Neural cell (in vitro differentiated cells): ENCODE measurements at regions not wholly inside any gene's neighbourhood (a gene's known extent, or its start where the extent isn't known, plus 50 kb on each side); places are given as distances from the start of the nearest gene placed in this dataset.

Source experiments
- H2AFZ ChIP-seq: fragments of 200-600, 300-800 bp; sonication (generic), shearing (Covaris generic); 2 replicates; pipeline ENCODE4 v1.6.0; 2014; ENCODE audit warnings: low read depth, mild to moderate bottlenecking, antibody characterized with exemption, low read length, moderate library complexity
- H3F3A ChIP-seq: fragments of 200-600 bp; shearing (Covaris generic); 2 replicates; pipeline ENCODE4 v1.6.1; 2016; ENCODE audit warnings: mild to moderate bottlenecking, moderate library complexity, mixed read lengths, antibody characterized with exemption, low read length; ENCODE audit not compliant: insufficient read depth, poor library complexity, severe bottlenecking
- H3K27ac ChIP-seq: fragments of 200-600, 300-800 bp; sonication (generic), shearing (Covaris generic); 2 replicates; pipeline ENCODE4 v1.5.1; 2014; ENCODE audit warnings: mild to moderate bottlenecking, low read length, moderate library complexity
- H3K27me3 ChIP-seq: fragments of 300-800, 200-600 bp; sonication (generic), shearing (Covaris generic); 2 replicates; pipeline ENCODE4 v1.6.0; 2014; ENCODE audit warnings: mild to moderate bottlenecking, low read depth, low read length, moderate library complexity; ENCODE audit not compliant: insufficient read depth
- H3K36me3 ChIP-seq: fragments of 300-800, 200-600 bp; sonication (generic), shearing (Covaris generic); 2 replicates; pipeline ENCODE4 v1.5.1; 2014; ENCODE audit warnings: mild to moderate bottlenecking, antibody characterized with exemption, low read length, moderate library complexity; ENCODE audit not compliant: insufficient read depth
- H3K4me2 ChIP-seq: fragments of 300-800, 200-600 bp; sonication (generic), shearing (Covaris generic); 2 replicates; pipeline ENCODE4 v1.6.0; 2014; ENCODE audit warnings: mild to moderate bottlenecking, low read length
- H3K4me3 ChIP-seq: fragments of 300-800, 200-600 bp; sonication (generic), shearing (Covaris generic); 2 replicates; pipeline ENCODE4 v1.5.1; 2014; ENCODE audit warnings: mild to moderate bottlenecking, low read length, moderate library complexity
- H3K79me2 ChIP-seq: fragments of 200-600 bp; shearing (Covaris generic); replicated peaks from 2 replicates; pipeline ENCODE4 v1.6.0; 2014; ENCODE audit warnings: mild to moderate bottlenecking, low read length, moderate library complexity; ENCODE audit not compliant: insufficient read depth
- H3K9ac ChIP-seq: fragments of 300-800, 200-600 bp; sonication (generic), shearing (Covaris generic); 2 replicates; pipeline ENCODE4 v1.6.1; 2016; ENCODE audit warnings: mild to moderate bottlenecking, low read length, mixed read lengths
- H3K9me2 ChIP-seq: fragments of 200-600 bp; shearing (Covaris generic); 2 replicates; pipeline ENCODE4 v1.6.1; 2016; ENCODE audit warnings: mild to moderate bottlenecking, low read length, mixed read lengths; ENCODE audit not compliant: insufficient read depth
- H3K9me3 ChIP-seq: fragments of 200-600, 300-800 bp; sonication (generic), shearing (Covaris generic); 2 replicates; pipeline ENCODE4 v1.6.1; 2016; ENCODE audit warnings: mild to moderate bottlenecking, mixed run types, low read length, moderate library complexity, mixed read lengths
- H4K20me1 ChIP-seq: fragments of 200-600 bp; shearing (Covaris generic); 2 replicates; pipeline ENCODE4 v1.6.1; 2016; ENCODE audit warnings: mild to moderate bottlenecking, mixed run types; ENCODE audit not compliant: insufficient read depth
- EP300 ChIP-seq: fragments of 450-650 bp; conservative IDR thresholded peaks from 2 replicates; pipeline ENCODE4 v1.6.1; 2014; ENCODE audit warnings: antibody characterized with exemption, mild to moderate bottlenecking, moderate library complexity; ENCODE audit not compliant: poor library complexity, severe bottlenecking
- EZH2 ChIP-seq: fragments of 200-600, 300-800 bp; shearing (Covaris generic), sonication (generic); IDR thresholded peaks from 2 replicates; pipeline ENCODE4 v1.6.1; 2014; ENCODE audit warnings: antibody characterized with exemption, low read length, borderline replicate concordance, mild to moderate bottlenecking; ENCODE audit not compliant: insufficient read depth, poor library complexity, severe bottlenecking
- MXI1 ChIP-seq: fragments of 450-650 bp; conservative IDR thresholded peaks from 2 replicates; pipeline ENCODE4 v1.6.1; 2014; ENCODE audit warnings: antibody characterized with exemption, mild to moderate bottlenecking; ENCODE audit not compliant: poor library complexity, severe bottlenecking
- POLR2AphosphoS5 ChIP-seq: IDR thresholded peaks from 2 replicates; pipeline ENCODE4 v1.6.1; 2012
- RAD21 ChIP-seq: fragments of 450-650 bp; conservative IDR thresholded peaks from 2 replicates; pipeline ENCODE4 v1.6.1; 2014; ENCODE audit warnings: antibody characterized with exemption, mild to moderate bottlenecking, moderate library complexity
- SMC3 ChIP-seq: fragments of 450-650 bp; conservative IDR thresholded peaks from 2 replicates; pipeline ENCODE4 v1.6.1; 2014; ENCODE audit warnings: antibody characterized with exemption, mild to moderate bottlenecking, moderate library complexity; ENCODE audit not compliant: poor library complexity
- TAF1 ChIP-seq: IDR thresholded peaks from 2 replicates; pipeline ENCODE4 v1.6.1; 2012; ENCODE audit warnings: low read depth
- TF ChIP-seq, protein P1 (sequence below): IDR thresholded peaks from 2 replicates; pipeline ENCODE4 v1.6.1; 2012; ENCODE audit warnings: borderline replicate concordance
- TF ChIP-seq, protein P2 (sequence below): fragments of 450-650 bp; IDR thresholded peaks from 2 replicates; pipeline ENCODE4 v1.5.1; 2014; ENCODE audit warnings: antibody characterized with exemption, mild to moderate bottlenecking, moderate library complexity; ENCODE audit not compliant: poor library complexity, severe bottlenecking

DNA sequence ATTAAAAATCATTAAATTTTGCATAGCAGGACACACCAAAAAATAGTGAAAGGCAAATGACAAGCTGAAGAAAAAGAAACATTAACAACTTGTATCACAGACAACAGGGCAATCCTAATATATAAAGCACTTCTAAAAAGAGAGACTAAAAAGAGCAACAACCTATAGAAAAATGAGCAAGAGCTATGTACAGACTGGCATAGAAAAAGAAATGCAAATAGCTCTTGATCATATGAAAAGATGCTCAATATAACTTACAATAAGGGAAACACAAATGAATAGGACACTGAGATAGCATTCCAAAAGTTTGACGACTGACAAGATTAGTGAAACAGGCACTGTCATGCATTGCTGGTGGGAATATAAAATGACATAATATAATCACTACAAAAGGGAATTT is 235.9 kb downstream of the SEC61B start:
- H3K9me3 ChIP-seq, result no peaks in the 10 kb centered on the region
- no peaks in the 10 kb centered on the region for H3K9me2 ChIP-seq
- no peaks in the 10 kb centered on the region for H3F3A ChIP-seq
- H3K36me3 ChIP-seq, result no peaks in the 10 kb centered on the region
- H3K27ac ChIP-seq, result no peak overlapping the region
- H3K79me2 ChIP-seq, result no peaks in the 10 kb centered on the region
- no peak overlapping the region for H2AFZ ChIP-seq
- H3K27me3 ChIP-seq, result no peaks in the 10 kb centered on the region
- H3K4me2 ChIP-seq, result no peak overlapping the region
- H3K4me3 ChIP-seq, result no peak overlapping the region
- H3K9ac ChIP-seq, result no peak overlapping the region
- TF ChIP-seq, protein P1, sequence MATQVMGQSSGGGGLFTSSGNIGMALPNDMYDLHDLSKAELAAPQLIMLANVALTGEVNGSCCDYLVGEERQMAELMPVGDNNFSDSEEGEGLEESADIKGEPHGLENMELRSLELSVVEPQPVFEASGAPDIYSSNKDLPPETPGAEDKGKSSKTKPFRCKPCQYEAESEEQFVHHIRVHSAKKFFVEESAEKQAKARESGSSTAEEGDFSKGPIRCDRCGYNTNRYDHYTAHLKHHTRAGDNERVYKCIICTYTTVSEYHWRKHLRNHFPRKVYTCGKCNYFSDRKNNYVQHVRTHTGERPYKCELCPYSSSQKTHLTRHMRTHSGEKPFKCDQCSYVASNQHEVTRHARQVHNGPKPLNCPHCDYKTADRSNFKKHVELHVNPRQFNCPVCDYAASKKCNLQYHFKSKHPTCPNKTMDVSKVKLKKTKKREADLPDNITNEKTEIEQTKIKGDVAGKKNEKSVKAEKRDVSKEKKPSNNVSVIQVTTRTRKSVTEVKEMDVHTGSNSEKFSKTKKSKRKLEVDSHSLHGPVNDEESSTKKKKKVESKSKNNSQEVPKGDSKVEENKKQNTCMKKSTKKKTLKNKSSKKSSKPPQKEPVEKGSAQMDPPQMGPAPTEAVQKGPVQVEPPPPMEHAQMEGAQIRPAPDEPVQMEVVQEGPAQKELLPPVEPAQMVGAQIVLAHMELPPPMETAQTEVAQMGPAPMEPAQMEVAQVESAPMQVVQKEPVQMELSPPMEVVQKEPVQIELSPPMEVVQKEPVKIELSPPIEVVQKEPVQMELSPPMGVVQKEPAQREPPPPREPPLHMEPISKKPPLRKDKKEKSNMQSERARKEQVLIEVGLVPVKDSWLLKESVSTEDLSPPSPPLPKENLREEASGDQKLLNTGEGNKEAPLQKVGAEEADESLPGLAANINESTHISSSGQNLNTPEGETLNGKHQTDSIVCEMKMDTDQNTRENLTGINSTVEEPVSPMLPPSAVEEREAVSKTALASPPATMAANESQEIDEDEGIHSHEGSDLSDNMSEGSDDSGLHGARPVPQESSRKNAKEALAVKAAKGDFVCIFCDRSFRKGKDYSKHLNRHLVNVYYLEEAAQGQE, result no peak
- TF ChIP-seq, protein P2, sequence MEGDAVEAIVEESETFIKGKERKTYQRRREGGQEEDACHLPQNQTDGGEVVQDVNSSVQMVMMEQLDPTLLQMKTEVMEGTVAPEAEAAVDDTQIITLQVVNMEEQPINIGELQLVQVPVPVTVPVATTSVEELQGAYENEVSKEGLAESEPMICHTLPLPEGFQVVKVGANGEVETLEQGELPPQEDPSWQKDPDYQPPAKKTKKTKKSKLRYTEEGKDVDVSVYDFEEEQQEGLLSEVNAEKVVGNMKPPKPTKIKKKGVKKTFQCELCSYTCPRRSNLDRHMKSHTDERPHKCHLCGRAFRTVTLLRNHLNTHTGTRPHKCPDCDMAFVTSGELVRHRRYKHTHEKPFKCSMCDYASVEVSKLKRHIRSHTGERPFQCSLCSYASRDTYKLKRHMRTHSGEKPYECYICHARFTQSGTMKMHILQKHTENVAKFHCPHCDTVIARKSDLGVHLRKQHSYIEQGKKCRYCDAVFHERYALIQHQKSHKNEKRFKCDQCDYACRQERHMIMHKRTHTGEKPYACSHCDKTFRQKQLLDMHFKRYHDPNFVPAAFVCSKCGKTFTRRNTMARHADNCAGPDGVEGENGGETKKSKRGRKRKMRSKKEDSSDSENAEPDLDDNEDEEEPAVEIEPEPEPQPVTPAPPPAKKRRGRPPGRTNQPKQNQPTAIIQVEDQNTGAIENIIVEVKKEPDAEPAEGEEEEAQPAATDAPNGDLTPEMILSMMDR, result no peak
- TF ChIP-seq RAD21 (no peak), MXI1 (no peak), EZH2 (no peak), TAF1 (no peak), EP300 (no peak), SMC3 (no peak), POLR2AphosphoS5 (no peak)
- H4K20me1 ChIP-seq, result no peaks in the 10 kb centered on the region

DNA sequence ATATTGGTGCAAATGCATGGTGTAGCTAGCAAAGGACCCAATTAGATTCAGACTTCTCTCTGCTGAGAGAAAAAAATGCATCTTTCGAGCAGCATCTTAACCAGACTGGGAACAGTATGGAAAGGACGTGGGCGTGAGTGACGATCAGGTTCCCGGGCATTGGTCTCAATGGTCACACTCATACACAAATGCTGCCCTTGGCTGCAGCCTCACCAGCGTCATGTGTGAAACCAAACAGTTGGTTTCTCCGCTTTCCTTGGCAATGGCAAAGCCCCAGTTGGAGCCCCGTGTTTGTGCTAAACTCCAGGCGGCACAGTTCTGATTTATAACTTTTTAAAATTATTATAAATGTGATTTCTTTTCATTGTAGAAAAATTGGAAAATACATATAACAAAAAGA is 237.8 kb downstream of the SEC61B start:
- Histone ChIP-seq H3K36me3 (no peaks in the 10 kb centered on the region), H4K20me1 (no peaks in the 10 kb centered on the region), H3K9me2 (no peaks in the 10 kb centered on the region), H3K4me2 (no peak overlapping the region), H3K9ac (no peak overlapping the region), H3K27ac (no peak overlapping the region), H3K4me3 (no peak overlapping the region), H3K9me3 (no peaks in the 10 kb centered on the region), H3F3A (no peaks in the 10 kb centered on the region), H3K79me2 (no peaks in the 10 kb centered on the region), H3K27me3 (no peaks in the 10 kb centered on the region), H2AFZ (no peak overlapping the region)
- TF ChIP-seq EZH2, result no peak
- no peak for TF ChIP-seq POLR2AphosphoS5
- no peak for TF ChIP-seq RAD21
- TF ChIP-seq, protein P1, result no peak
- no peak for TF ChIP-seq TAF1
- no peak for TF ChIP-seq EP300
- TF ChIP-seq, protein P2, result no peak
- no peak for TF ChIP-seq SMC3
- no peak for TF ChIP-seq MXI1
